ENCODE measurements at regions not wholly inside any gene's neighbourhood (a gene's known extent, or its start where the extent isn't known, plus 50 kb on each side); places are given as distances from the start of the nearest gene placed in this dataset.

DNA sequence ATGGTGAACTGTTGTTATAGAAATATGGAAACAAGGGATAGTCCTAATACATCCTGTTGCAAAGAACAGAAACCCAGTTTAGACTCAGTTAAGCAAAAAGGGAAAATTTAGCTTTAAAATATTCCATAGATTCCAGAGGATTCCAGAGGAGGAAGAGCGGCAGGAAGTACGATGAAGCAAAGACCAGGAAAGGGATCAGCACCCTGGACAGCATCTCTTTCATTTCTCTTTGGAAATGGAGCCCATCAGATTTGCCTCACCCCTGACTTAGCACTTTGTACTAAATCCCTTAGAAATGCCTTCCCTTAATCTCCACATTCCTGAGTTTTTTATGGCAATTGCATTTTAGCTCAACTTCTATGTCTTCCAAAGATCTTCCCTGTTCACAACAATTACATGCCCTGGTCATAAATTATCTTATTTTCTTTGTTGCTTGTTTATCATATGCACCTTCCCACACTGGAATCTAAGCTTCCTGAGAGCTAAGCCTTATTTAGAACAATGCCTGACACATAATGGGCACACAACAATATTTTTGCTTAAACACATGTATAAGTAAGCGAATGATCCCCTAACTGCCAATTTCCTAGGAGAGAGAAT lies 150.0 kb upstream of the RBFOX1 start:
- H3K4me1 ChIP-seq (ENCODE audit: control insufficient read depth in 1 of 2, insufficient read depth in 1 of 2, low read depth in 1 of 2, low read length in 1 of 2): no peaks in the 10 kb centered on the region
- no peaks in the 10 kb centered on the region for H3K27me3 ChIP-seq
- no peaks in the 10 kb centered on the region for H3K36me3 ChIP-seq
- H3K9me3 ChIP-seq: no peaks in the 10 kb centered on the region
- H3K27ac ChIP-seq: no peak overlapping the region
- H3K4me3 ChIP-seq (ENCODE audit: low read depth in 1 of 2, low read length in 1 of 2): no peak overlapping the region
- TF ChIP-seq, protein P1, sequence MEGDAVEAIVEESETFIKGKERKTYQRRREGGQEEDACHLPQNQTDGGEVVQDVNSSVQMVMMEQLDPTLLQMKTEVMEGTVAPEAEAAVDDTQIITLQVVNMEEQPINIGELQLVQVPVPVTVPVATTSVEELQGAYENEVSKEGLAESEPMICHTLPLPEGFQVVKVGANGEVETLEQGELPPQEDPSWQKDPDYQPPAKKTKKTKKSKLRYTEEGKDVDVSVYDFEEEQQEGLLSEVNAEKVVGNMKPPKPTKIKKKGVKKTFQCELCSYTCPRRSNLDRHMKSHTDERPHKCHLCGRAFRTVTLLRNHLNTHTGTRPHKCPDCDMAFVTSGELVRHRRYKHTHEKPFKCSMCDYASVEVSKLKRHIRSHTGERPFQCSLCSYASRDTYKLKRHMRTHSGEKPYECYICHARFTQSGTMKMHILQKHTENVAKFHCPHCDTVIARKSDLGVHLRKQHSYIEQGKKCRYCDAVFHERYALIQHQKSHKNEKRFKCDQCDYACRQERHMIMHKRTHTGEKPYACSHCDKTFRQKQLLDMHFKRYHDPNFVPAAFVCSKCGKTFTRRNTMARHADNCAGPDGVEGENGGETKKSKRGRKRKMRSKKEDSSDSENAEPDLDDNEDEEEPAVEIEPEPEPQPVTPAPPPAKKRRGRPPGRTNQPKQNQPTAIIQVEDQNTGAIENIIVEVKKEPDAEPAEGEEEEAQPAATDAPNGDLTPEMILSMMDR (IDR thresholded peaks at IDR 0.05): no peak

DNA sequence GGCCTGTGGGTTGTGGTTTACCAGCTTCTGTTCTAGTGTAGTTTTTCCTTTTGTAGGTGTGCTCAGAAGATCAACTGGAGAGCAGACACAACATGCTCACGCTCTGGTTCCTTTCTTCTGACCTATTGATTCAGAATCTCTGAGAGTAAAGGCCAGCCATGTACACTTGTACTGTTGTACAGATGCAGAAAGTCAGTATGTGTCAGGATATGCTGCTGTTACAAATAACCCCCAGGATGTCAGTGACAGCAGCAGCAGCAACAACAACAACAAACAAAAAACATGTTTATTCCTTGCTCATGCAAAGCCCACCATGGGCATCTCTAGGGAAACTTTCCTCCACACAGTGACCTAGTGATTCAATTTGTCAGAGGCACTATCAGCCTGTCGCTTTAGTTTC lies 154.8 kb upstream of the RBFOX1 start:
- Histone ChIP-seq H3K9me3 (no peaks in the 10 kb centered on the region), H3K4me1 (ENCODE audit: control insufficient read depth in 1 of 2, insufficient read depth in 1 of 2, low read depth in 1 of 2, low read length in 1 of 2) (no peaks in the 10 kb centered on the region), H3K4me3 (ENCODE audit: low read depth in 1 of 2, low read length in 1 of 2) (no peak overlapping the region), H3K27me3 (no peaks in the 10 kb centered on the region), H3K36me3 (no peaks in the 10 kb centered on the region), H3K27ac (no peak overlapping the region)
- TF ChIP-seq, protein P1 (IDR thresholded peaks at IDR 0.05): no peak

DNA sequence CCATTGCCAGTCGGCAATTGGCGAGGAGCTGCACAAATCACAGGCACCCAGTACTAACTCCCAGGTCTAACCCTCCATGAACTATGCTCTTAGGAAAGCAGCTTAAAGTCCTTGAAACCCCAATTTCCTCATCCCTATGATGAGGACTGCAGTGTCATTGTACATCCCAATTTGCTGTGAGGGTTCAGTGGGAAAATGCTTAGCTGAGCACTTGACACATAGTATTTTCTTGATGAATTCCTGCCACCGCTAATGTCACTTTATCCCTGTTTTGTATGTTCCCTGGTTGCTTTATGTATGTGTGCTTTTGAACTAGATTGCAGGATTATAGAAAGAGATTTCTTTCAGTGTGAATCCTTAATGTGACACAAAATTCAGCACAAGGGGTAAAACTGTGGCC lies 161.5 kb upstream of the RBFOX1 start:
- Histone ChIP-seq H3K9me3 (no peaks in the 10 kb centered on the region), H3K4me3 (ENCODE audit: low read depth in 1 of 2, low read length in 1 of 2) (no peak overlapping the region), H3K27ac (no peak overlapping the region), H3K4me1 (ENCODE audit: control insufficient read depth in 1 of 2, insufficient read depth in 1 of 2, low read depth in 1 of 2, low read length in 1 of 2) (no peaks in the 10 kb centered on the region), H3K27me3 (no peaks in the 10 kb centered on the region), H3K36me3 (no peaks in the 10 kb centered on the region)
- TF ChIP-seq, protein P1 (IDR thresholded peaks at IDR 0.05): no peak

DNA sequence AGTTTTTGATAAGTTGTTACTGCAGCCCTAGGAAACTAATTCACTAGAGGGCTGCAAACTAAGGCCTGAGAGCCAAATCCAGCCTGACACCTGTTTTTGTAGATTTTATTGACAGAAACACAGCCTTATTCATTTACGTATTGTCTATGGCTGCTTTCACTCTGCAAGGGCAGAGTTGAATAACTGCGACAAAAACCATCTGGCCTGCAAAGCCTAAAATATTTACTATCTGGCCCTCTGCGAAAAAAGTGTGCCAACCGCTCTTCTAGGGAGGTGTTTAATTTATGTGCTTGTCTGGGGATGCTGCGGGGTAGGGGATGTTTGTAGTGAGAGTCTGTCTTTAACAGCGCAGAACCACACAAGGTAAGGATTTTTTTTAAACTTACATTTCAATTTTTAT lies 165.0 kb upstream of the RBFOX1 start:
- TF ChIP-seq, protein P1 (IDR thresholded peaks at IDR 0.05): no peak
- no peaks in the 10 kb centered on the region for H3K36me3 ChIP-seq
- no peak overlapping the region for H3K4me3 ChIP-seq (ENCODE audit: low read depth in 1 of 2, low read length in 1 of 2)
- no peak overlapping the region for H3K27ac ChIP-seq
- H3K27me3 ChIP-seq: no peaks in the 10 kb centered on the region
- H3K4me1 ChIP-seq (ENCODE audit: control insufficient read depth in 1 of 2, insufficient read depth in 1 of 2, low read depth in 1 of 2, low read length in 1 of 2): no peaks in the 10 kb centered on the region
- no peaks in the 10 kb centered on the region for H3K9me3 ChIP-seq

DNA sequence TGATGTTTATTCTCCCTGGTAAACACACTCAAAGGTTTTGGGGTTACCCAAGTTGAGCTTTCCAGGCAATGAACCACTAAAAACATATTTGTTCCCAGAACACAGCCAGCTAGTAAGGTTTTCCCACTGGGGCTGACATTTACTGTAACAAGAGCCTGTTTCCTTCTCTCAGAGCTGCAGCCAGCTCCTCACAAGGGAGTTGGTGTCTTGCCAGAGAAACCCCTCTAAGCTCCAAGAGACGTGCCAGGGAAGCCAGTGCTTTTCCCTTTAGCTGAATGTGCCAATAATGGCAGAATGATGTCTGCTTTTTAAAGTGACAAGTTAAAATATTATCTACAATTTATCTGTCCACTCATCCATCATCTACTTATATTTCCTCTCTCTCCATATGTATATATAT lies 170.8 kb upstream of the RBFOX1 start:
- no peaks in the 10 kb centered on the region for H3K36me3 ChIP-seq
- no peaks in the 10 kb centered on the region for H3K9me3 ChIP-seq
- H3K27me3 ChIP-seq: no peaks in the 10 kb centered on the region
- no peak overlapping the region for H3K27ac ChIP-seq
- H3K4me1 ChIP-seq (ENCODE audit: control insufficient read depth in 1 of 2, insufficient read depth in 1 of 2, low read depth in 1 of 2, low read length in 1 of 2): no peaks in the 10 kb centered on the region
- H3K4me3 ChIP-seq (ENCODE audit: low read depth in 1 of 2, low read length in 1 of 2): no peak overlapping the region
- TF ChIP-seq, protein P1 (IDR thresholded peaks at IDR 0.05): no peak

DNA sequence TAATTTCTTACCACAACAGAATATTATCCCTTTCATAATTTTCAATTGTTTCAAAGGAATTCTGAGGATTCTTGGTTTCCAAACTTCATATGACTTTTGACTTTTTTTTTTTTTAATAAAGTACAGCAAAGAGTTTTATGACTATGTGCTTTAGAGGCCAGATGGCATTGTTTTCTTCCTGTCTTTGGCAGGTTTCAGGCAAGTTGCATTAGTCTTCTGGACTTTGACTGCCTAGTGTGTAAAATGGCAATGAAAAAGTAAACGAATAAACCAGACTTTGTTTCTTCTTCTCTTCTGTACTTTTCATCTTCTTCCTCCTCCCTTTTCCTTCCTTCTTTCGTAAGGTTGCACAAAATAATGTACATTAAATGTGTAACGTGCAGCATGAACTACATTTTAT lies 172.6 kb upstream of the RBFOX1 start:
- Histone ChIP-seq H3K27me3 (no peaks in the 10 kb centered on the region), H3K27ac (no peak overlapping the region), H3K36me3 (no peaks in the 10 kb centered on the region), H3K4me3 (ENCODE audit: low read depth in 1 of 2, low read length in 1 of 2) (no peak overlapping the region), H3K4me1 (ENCODE audit: control insufficient read depth in 1 of 2, insufficient read depth in 1 of 2, low read depth in 1 of 2, low read length in 1 of 2) (no peaks in the 10 kb centered on the region), H3K9me3 (no peaks in the 10 kb centered on the region)
- TF ChIP-seq, protein P1 (IDR thresholded peaks at IDR 0.05): no peak

Measured in neutrophil (primary cell).